Stimulated activated CD4-positive, alpha-beta T cell treated with anti-CD3 and anti-CD28 coated beads, Interleukin-2, amount 100 ng/mL, for 4 hours (primary cell): ENCODE measurements at regions not wholly inside any gene's neighbourhood (a gene's known extent, or its start where the extent isn't known, plus 50 kb on each side); places are given as distances from the start of the nearest gene placed in this dataset.
"Not testable (repeated sequence)": the region's sequence is repeated elsewhere in the genome, so short reads cannot be mapped to it uniquely, and the experiment has no call there.

Source experiments
- DNase-seq: peaks from one replicate; pipeline ENCODE4 v3.0.0-alpha.2; 2020; ENCODE audit warnings: low read depth

GRCh38 chr6:1445650-1446330 lies 56.4 kb downstream of the FOXF2 start:
- no peak for DNase-seq

DNA sequence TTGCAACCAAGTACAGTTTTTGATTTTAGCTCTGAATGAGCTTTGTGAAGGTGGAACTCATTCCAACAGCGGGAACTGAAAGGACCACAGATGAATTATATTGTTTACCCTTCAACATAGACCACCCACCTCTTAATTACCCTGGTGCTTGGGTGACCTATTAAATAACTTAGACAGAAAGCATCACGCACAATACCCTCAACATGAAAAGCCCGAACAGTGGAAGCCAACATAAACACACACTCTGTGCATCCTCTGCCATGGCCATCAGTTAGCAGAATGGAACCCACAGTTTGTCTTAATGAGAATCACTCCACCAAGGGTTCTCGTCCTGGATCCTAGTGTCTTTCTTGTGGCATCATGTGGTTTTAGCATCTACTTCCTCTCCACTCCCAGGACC lies 60.5 kb downstream of the FOXF2 start:
- DNase-seq, result no peak

GRCh38 chr6:1453024-1453423 lies 63.6 kb downstream of the FOXF2 start:
- DNase-seq, result no peak

DNA sequence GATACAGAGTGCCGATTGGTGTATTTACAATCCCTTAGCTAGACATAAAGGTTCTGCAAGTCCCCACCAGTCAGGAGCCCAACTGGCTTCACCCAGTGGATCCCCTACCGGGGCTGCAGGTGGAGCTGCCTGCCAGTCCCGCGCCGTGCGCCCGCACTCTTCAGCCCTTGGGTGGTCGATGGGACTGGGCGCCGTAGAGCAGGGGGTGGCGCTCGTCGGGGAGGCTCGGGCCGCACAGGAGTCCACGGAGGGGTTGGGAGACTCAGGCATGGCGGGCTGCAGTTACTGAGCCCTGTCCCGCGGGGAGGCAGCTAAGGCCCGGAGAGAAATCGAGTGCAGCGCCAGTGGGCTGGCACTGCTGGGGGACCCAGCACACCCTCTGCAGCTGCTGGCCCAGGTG lies 67.4 kb downstream of the FOXF2 start:
- not testable (repeated sequence) for DNase-seq

- no peak for DNase-seq
Measured at GRCh38 chr6:1461207-1461606, 71.8 kb downstream of the FOXF2 start.

- DNase-seq, result no peak
Measured at GRCh38 chr6:1461736-1462135, 72.4 kb downstream of the FOXF2 start.

DNA sequence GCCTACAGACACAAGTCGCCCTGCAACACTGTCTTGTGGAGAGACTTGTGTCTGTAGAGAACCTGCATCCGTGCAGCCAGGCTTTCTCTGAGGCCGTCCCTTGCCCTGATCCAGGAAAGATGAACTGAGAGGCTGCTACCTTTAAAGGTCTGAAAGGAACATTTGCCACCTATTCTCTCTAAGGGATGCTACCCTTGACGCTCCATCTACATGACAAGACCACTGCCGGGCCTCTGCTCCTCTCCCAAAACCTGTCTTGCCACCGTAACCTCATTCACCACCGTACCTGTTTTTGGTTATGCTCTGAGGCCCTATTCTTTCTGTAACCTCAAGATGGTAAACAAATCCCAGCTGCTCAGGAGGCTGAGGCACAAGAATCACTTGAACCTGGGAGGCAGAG lies 73.9 kb downstream of the FOXF2 start:
- no peak for DNase-seq

DNA sequence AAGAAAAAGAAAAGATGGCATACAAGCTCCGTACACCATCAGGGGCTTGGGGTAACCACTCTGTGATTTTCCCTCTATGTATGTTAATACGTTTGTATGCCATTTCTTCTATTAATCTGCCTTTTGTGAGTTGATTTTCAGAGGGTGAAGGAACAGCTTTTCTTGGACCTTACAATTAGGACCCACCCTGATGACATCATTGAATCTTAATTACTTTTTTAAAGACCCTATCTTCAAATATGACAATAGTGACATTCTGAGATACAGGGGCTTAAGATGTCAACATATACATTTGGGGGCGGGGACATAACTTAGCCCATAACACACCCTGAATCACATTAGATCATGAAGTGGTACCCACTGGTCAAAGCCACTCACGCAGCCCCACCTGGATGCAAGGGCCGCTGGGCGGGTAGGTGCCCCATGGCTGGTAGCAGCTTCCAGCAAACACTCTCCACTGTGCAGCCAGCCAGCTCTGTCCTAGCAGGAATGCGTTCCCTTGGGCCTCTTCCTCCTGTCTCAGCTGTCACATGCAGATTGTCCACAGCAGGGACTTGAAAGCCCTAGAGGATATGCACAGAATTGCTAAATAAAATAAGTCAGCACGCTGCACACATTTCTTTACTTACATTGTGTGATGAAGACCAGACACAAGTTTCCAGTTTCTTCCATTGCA lies 74.5 kb downstream of the FOXF2 start:
- DNase-seq, result no peak

DNA sequence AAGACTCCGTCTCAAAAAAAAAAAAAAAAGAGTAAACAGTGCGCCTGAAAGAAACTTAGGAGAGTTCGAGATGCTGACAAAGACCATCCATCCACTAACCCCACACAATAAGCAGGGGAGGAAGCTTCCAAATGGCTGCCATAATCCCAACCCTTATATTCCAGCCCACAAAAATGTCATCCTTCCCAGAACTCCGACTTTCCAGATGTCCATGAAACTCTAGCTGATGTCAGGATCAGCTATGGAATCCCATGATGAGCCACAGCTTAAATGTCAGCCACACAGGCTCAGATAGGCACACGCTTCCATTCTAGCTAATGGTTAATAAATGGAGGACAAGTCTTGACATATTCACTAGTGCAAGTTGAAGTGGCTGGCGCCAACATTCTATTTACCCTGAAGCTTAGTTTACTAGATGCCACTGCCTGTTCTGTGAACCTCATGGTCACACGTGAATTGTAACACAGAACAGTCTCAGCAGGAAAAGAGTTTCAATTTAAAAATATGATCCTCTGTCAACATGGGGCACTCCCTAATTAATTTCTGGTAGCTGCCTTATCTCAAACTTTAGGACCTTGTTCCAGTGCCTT lies 75.5 kb downstream of the FOXF2 start:
- DNase-seq, result no peak

GRCh38 chr6:1468126-1468525 lies 78.8 kb downstream of the FOXF2 start:
- no peak for DNase-seq

DNA sequence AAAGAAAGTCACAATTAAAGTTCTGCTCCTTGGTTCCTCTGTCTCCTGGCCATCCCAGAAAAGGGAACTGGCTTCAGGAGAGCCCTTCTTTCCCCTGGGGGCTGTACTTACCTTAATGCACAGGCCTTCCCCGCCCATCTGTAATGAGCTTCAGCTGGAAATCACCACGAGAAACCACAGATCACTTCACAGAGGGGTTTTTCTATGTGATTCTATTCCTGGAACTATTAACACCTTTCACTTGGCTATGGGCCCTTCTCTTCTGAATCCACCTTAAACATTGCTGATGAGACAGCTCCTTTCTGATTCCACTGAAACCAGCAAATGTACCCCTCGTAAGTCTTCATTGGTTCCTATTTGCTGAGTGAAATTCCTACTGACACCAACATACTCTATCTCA lies 80.7 kb downstream of the FOXF2 start:
- DNase-seq, result no peak

DNA sequence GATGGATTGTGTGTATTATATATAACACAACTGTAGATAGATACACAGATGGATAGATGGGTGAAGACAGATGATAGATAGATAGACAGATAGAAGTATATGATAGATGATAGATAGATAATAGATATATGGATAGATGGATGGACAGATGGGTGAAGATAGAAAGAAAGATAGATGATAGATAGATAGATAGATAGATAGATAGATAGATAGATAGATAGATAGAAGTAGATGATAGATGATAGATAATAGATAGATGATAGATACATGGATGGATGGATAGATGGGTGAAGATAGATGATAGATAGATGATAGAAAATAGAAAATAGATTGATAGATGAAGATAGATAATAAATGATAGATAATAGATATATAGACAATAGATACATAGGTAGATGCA lies 83.3 kb downstream of the FOXF2 start:
- no peak for DNase-seq

- no peak for DNase-seq
Measured at GRCh38 chr6:1473166-1473565, 83.8 kb downstream of the FOXF2 start.

- DNase-seq, result no peak
Measured at GRCh38 chr6:1473598-1473997, 84.2 kb downstream of the FOXF2 start.

- no peak for DNase-seq
Measured at GRCh38 chr6:1474205-1474604, 84.8 kb downstream of the FOXF2 start.

GRCh38 chr6:1475174-1475573 lies 85.8 kb downstream of the FOXF2 start:
- DNase-seq, result no peak

- DNase-seq, result no peak
Measured at GRCh38 chr6:1477432-1478090, 88.2 kb downstream of the FOXF2 start.

DNA sequence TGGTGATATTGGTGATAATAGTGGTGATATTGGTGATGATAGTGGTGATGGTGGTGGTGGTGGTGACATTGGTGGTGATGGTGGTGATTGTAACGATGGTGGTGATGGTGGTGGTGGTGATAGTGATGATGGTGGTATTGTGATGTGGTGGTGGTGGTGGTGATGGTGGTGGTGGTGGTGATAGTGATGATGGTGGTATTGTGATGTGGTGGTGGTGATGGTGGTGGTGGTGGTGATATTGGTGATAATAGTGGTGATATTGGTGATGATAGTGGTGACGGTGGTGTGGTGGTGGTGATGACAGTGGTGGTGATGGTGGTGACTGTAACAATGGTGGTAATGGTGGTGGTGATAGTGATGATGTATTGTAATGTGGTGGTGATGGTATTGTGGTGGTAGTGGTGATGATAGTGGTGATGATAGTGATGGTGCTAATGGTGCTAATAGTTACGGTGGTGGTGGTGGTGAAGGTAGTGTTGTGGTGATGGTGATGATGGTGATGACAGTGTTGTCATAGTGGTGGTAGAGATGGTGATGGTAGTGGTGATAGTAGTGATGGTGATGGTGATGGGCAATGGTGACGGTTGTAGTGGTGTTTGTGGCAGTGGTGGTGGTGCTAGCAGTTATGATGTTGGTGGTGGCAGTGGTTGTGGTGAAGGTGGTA lies 88.9 kb downstream of the FOXF2 start:
- not testable (repeated sequence) for DNase-seq

DNA sequence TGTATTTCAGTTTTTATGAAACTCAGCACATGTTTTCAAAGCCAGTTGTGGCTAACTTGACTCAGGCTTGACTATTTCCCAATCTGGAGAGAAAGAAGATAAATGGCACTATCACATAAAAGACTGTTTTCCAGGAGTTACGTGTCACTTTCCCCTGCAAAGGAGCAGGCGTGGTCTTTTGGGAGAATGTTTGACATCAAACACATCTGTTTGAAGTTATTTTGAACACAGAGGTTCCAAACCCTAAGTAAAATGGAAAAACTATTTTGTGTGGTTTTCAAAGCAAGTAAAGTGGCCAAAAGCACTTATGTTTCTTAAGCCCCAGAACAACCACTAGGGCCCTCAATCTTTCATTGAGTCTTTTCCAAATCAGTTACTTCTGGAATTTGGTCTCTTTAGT lies 89.7 kb downstream of the FOXF2 start:
- DNase-seq, result no peak

DNA sequence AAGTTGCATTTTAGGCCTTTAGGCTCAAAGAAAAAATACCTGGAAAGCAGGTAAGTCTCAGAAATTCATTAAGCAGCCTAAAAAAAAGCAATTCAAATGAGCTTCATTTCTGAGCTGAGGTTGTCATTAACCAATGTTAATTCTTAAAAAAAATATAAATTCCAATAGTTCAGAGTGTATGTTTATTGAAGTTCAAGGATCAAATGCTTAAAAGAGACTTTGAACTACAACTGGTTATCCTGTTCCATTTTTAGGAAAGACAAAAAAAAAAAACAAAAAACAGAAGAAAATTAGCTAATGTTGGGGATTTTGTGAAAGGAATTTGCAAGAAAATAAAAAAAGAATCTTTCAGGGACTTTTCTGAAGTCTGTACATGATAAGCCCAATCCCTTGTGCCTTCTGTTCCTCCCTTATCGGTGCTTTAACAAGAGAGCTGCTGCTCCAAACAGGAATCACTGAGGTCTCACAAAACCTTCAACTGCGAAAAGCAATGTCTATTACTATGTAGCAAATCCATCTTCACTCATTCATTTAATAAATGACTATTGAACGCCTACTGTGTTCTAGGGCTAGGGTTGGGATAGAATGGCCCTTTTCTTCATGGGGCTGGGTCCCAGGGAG lies 90.3 kb downstream of the FOXF2 start:
- DNase-seq, result no peak

- DNase-seq, result no peak
Measured at GRCh38 chr6:1481286-1481685, 91.9 kb downstream of the FOXF2 start.
